ENCODE measurements at regions not wholly inside any gene's neighbourhood (a gene's known extent, or its start where the extent isn't known, plus 50 kb on each side); places are given as distances from the start of the nearest gene placed in this dataset.

DNA sequence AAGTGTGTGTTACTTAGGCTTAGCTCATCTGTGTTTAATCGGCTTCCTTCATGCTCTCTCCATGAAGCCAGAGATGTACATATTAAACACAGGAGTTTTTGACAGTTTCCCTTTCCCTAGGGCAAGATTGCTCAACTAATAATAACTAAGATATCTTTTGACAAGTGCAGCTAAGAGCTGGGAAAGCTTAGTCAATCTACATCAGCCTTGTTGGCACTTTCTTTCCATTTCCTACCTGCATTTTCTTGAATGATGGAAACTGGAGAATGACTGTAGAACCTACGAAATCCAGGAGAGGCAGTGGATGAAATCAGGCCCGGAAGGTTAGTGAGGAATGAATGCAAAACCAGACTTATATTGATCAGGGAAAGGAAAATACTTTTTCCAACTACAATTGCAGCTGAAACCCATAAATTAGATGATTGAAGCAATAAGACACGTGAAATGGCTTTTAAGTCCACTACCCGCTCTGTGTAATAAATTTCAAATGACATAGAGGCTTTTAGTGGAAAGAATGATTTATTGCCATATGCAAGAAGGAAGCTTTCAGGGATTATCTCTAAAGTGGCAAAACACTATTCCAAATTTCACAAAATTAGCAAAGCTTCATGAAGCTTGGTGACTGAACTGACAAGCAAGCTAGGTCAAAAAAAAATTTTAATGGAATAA, 237.2 kb upstream of the ID4 start:
- TF ChIP-seq EZH2 (optimal IDR thresholded peaks at IDR 0.05; ENCODE audit: low read depth, low read length): no peak
- TF ChIP-seq, protein P1, sequence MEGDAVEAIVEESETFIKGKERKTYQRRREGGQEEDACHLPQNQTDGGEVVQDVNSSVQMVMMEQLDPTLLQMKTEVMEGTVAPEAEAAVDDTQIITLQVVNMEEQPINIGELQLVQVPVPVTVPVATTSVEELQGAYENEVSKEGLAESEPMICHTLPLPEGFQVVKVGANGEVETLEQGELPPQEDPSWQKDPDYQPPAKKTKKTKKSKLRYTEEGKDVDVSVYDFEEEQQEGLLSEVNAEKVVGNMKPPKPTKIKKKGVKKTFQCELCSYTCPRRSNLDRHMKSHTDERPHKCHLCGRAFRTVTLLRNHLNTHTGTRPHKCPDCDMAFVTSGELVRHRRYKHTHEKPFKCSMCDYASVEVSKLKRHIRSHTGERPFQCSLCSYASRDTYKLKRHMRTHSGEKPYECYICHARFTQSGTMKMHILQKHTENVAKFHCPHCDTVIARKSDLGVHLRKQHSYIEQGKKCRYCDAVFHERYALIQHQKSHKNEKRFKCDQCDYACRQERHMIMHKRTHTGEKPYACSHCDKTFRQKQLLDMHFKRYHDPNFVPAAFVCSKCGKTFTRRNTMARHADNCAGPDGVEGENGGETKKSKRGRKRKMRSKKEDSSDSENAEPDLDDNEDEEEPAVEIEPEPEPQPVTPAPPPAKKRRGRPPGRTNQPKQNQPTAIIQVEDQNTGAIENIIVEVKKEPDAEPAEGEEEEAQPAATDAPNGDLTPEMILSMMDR (IDR thresholded peaks at IDR 0.05; ENCODE audit: low read length): no peak

Data from MM.1S (cell line).